ENCODE measurements at regions not wholly inside any gene's neighbourhood (a gene's known extent, or its start where the extent isn't known, plus 50 kb on each side); places are given as distances from the start of the nearest gene placed in this dataset.

- Histone ChIP-seq H3K4me3 (ENCODE audit: severe bottlenecking) (no peak overlapping the region), H3K4me1 (ENCODE audit: insufficient read depth, poor library complexity, severe bottlenecking) (no peaks in the 10 kb centered on the region), H3K36me3 (ENCODE audit: low read depth) (no peaks in the 10 kb centered on the region), H3K9me3 (ENCODE audit: severe bottlenecking) (no peaks in the 10 kb centered on the region), H3K27me3 (ENCODE audit: insufficient read depth, poor library complexity, severe bottlenecking) (peaks cover 21% of the 10 kb centered on the region), H3K27ac (ENCODE audit: poor library complexity, severe bottlenecking) (no peak overlapping the region)
- ATAC-seq (ENCODE audit: low read depth), result no peak
- TF ChIP-seq CTCF (IDR thresholded peaks at IDR 0.05; ENCODE audit: poor library complexity, severe bottlenecking), result no peak
- no peak for DNase-seq (ENCODE audit: low spot score)
These were observed 132.0 kb upstream of the WWC1 start for GRCh38 chr5:168159425-168159824.

- Histone ChIP-seq H3K27ac (ENCODE audit: poor library complexity, severe bottlenecking) (no peak overlapping the region), H3K36me3 (ENCODE audit: low read depth) (no peaks in the 10 kb centered on the region), H3K9me3 (ENCODE audit: severe bottlenecking) (no peaks in the 10 kb centered on the region), H3K4me1 (ENCODE audit: insufficient read depth, poor library complexity, severe bottlenecking) (no peaks in the 10 kb centered on the region), H3K4me3 (ENCODE audit: severe bottlenecking) (no peak overlapping the region), H3K27me3 (ENCODE audit: insufficient read depth, poor library complexity, severe bottlenecking) (peaks cover 11% of the 10 kb centered on the region)
- no peak for TF ChIP-seq CTCF (IDR thresholded peaks at IDR 0.05; ENCODE audit: poor library complexity, severe bottlenecking)
- ATAC-seq (ENCODE audit: low read depth), result no peak
- DNase-seq (ENCODE audit: low spot score), result no peak
These were observed 129.0 kb upstream of the WWC1 start for GRCh38 chr5:168162464-168162863.

- Histone ChIP-seq H3K9me3 (ENCODE audit: severe bottlenecking) (no peaks in the 10 kb centered on the region), H3K27me3 (ENCODE audit: insufficient read depth, poor library complexity, severe bottlenecking) (peaks cover 11% of the 10 kb centered on the region), H3K36me3 (ENCODE audit: low read depth) (no peaks in the 10 kb centered on the region), H3K4me3 (ENCODE audit: severe bottlenecking) (no peak overlapping the region), H3K4me1 (ENCODE audit: insufficient read depth, poor library complexity, severe bottlenecking) (no peaks in the 10 kb centered on the region), H3K27ac (ENCODE audit: poor library complexity, severe bottlenecking) (no peak overlapping the region)
- TF ChIP-seq CTCF (IDR thresholded peaks at IDR 0.05; ENCODE audit: poor library complexity, severe bottlenecking), result no peak
- no peak for DNase-seq (ENCODE audit: low spot score)
- no peak for ATAC-seq (ENCODE audit: low read depth)
These were observed 127.5 kb upstream of the WWC1 start for GRCh38 chr5:168163966-168164365.

GRCh38 chr5:168165221-168165914, 126.1 kb upstream of the WWC1 start:
- Histone ChIP-seq H3K27ac (ENCODE audit: poor library complexity, severe bottlenecking) (no peak overlapping the region), H3K4me1 (ENCODE audit: insufficient read depth, poor library complexity, severe bottlenecking) (no peaks in the 10 kb centered on the region), H3K4me3 (ENCODE audit: severe bottlenecking) (no peak overlapping the region), H3K36me3 (ENCODE audit: low read depth) (no peaks in the 10 kb centered on the region), H3K9me3 (ENCODE audit: severe bottlenecking) (no peaks in the 10 kb centered on the region), H3K27me3 (ENCODE audit: insufficient read depth, poor library complexity, severe bottlenecking) (peaks cover 2% of the 10 kb centered on the region)
- TF ChIP-seq CTCF (IDR thresholded peaks at IDR 0.05; ENCODE audit: poor library complexity, severe bottlenecking), result no peak
- DNase-seq (ENCODE audit: low spot score), result no peak
- ATAC-seq (ENCODE audit: low read depth), result no peak

GRCh38 chr5:168165977-168166376, 125.5 kb upstream of the WWC1 start:
- Histone ChIP-seq H3K9me3 (ENCODE audit: severe bottlenecking) (no peaks in the 10 kb centered on the region), H3K27me3 (ENCODE audit: insufficient read depth, poor library complexity, severe bottlenecking) (no peaks in the 10 kb centered on the region), H3K4me1 (ENCODE audit: insufficient read depth, poor library complexity, severe bottlenecking) (no peaks in the 10 kb centered on the region), H3K36me3 (ENCODE audit: low read depth) (no peaks in the 10 kb centered on the region), H3K27ac (ENCODE audit: poor library complexity, severe bottlenecking) (no peak overlapping the region), H3K4me3 (ENCODE audit: severe bottlenecking) (no peak overlapping the region)
- DNase-seq (ENCODE audit: low spot score), result no peak
- ATAC-seq (ENCODE audit: low read depth), result no peak
- no peak for TF ChIP-seq CTCF (IDR thresholded peaks at IDR 0.05; ENCODE audit: poor library complexity, severe bottlenecking)
